GM18858 (cell line): ENCODE measurements at regions not wholly inside any gene's neighbourhood (a gene's known extent, or its start where the extent isn't known, plus 50 kb on each side); places are given as distances from the start of the nearest gene placed in this dataset.
"Not testable (repeated sequence)": the region's sequence is repeated elsewhere in the genome, so short reads cannot be mapped to it uniquely, and the experiment has no call there.

ENCODE experiments used
- ATAC-seq: cut with Tn5 transposase; IDR thresholded peaks from one replicate; pipeline ENCODE4 v1.9.1; 2021; ENCODE audit not compliant: unreplicated experiment

- no peak for ATAC-seq
These were observed 162.8 kb upstream of the RSPO3 start for GRCh38 chr6:126955621-126956020.

- ATAC-seq: no peak
These were observed 160.8 kb upstream of the RSPO3 start for GRCh38 chr6:126957721-126958120.

- no peak for ATAC-seq
These were observed 158.7 kb upstream of the RSPO3 start for GRCh38 chr6:126959765-126960164.

- no peak for ATAC-seq
These were observed 155.2 kb upstream of the RSPO3 start for GRCh38 chr6:126963077-126963809.

GRCh38 chr6:126967296-126968005 lies 151.0 kb upstream of the RSPO3 start:
- no peak for ATAC-seq

GRCh38 chr6:126976253-126976797 lies 142.1 kb upstream of the RSPO3 start:
- ATAC-seq: no peak

GRCh38 chr6:126983779-126984178 lies 134.7 kb upstream of the RSPO3 start:
- ATAC-seq: no peak

- ATAC-seq: not testable (repeated sequence)
These were observed 130.3 kb upstream of the RSPO3 start for GRCh38 chr6:126988125-126988524.

- ATAC-seq: no peak
These were observed 117.8 kb upstream of the RSPO3 start for GRCh38 chr6:127000631-127001030.

GRCh38 chr6:127013865-127014264 lies 104.6 kb upstream of the RSPO3 start:
- no peak for ATAC-seq

- no peak for ATAC-seq
These were observed 102.6 kb upstream of the RSPO3 start for GRCh38 chr6:127015858-127016257.

GRCh38 chr6:127019828-127020227 lies 98.6 kb upstream of the RSPO3 start:
- ATAC-seq: no peak

- ATAC-seq: no peak
These were observed 96.2 kb upstream of the RSPO3 start for GRCh38 chr6:127022302-127022701.

GRCh38 chr6:127023001-127023778 lies 95.3 kb upstream of the RSPO3 start:
- no peak for ATAC-seq

GRCh38 chr6:127026247-127026646 lies 92.2 kb upstream of the RSPO3 start:
- no peak for ATAC-seq

- no peak for ATAC-seq
These were observed 88.4 kb upstream of the RSPO3 start for GRCh38 chr6:127030111-127030510.

GRCh38 chr6:127030836-127031235 lies 87.6 kb upstream of the RSPO3 start:
- ATAC-seq: no peak

- no peak for ATAC-seq
These were observed 87.0 kb upstream of the RSPO3 start for GRCh38 chr6:127031511-127031910.

- ATAC-seq: no peak
These were observed 85.5 kb upstream of the RSPO3 start for GRCh38 chr6:127032971-127033370.

GRCh38 chr6:127051571-127052260 lies 66.8 kb upstream of the RSPO3 start:
- no peak for ATAC-seq
